ENCODE measurements at regions not wholly inside any gene's neighbourhood (a gene's known extent, or its start where the extent isn't known, plus 50 kb on each side); places are given as distances from the start of the nearest gene placed in this dataset.

DNA sequence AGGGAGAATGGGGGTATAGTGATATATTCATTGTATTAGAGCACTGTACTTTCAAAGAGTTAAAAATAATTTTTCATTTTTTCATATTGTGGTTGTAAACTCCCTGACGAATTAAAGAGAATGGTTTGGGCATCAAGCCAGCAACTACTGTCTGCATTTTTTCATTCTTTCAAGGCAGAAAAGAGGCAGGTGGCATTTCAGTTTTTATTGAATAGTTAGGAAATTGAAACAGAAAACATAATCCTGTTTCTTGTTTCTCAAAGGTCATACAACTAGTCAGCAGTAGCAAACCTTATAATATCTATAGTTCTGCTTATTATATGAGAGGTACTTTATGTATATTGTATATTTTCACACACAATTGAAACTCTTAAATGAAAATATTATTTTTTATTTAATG, 303.9 kb upstream of the KCND2 start:
- H3K79me2 ChIP-seq (ENCODE audit: control insufficient read depth, insufficient read depth, low read length) = no peaks in the 10 kb centered on the region
- no peak for TF ChIP-seq EZH2 (IDR thresholded peaks at IDR 0.05; ENCODE audit: borderline replicate concordance, insufficient read depth, low read depth, low read length, poor library complexity, severe bottlenecking)
- TF ChIP-seq, protein P1, sequence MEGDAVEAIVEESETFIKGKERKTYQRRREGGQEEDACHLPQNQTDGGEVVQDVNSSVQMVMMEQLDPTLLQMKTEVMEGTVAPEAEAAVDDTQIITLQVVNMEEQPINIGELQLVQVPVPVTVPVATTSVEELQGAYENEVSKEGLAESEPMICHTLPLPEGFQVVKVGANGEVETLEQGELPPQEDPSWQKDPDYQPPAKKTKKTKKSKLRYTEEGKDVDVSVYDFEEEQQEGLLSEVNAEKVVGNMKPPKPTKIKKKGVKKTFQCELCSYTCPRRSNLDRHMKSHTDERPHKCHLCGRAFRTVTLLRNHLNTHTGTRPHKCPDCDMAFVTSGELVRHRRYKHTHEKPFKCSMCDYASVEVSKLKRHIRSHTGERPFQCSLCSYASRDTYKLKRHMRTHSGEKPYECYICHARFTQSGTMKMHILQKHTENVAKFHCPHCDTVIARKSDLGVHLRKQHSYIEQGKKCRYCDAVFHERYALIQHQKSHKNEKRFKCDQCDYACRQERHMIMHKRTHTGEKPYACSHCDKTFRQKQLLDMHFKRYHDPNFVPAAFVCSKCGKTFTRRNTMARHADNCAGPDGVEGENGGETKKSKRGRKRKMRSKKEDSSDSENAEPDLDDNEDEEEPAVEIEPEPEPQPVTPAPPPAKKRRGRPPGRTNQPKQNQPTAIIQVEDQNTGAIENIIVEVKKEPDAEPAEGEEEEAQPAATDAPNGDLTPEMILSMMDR (IDR thresholded peaks at IDR 0.05) = no peak
- no peaks in the 10 kb centered on the region for H3K4me1 Mint-ChIP-seq

DNA sequence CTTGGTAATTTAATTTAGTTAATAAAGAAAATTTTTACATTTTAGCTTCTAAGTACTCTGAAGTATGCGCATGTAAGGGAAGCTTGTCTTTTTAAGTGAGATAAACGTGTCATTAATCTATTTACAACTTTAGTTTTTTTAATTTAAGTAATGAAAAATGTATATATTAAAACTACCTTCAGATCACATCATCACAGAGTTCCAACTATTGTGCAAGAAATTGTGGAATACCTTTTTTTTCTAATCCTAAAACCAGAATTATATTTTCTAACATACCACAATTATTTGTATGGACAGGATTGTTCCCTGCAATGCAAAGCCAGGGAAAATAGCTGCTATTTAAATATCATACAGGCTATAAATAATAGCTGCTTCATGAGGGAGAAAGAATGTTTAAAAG, 303.2 kb upstream of the KCND2 start:
- no peaks in the 10 kb centered on the region for H4K20me1 ChIP-seq (ENCODE audit: control insufficient read depth, insufficient read depth, low read length, poor library complexity, severe bottlenecking)
- ATAC-seq (ENCODE audit: low read depth) = no peak
- no peak overlapping the region for H3K4me3 Mint-ChIP-seq
- no peak overlapping the region for H3K4me2 ChIP-seq (replicated peaks; ENCODE audit: low read depth, low read length, poor library complexity, severe bottlenecking)
- no peaks in the 10 kb centered on the region for H3K4me1 ChIP-seq (ENCODE audit: control insufficient read depth in 2 of 2, insufficient read depth in 2 of 2, low read length in 2 of 2)
- no peak overlapping the region for H3K27ac Mint-ChIP-seq
- POLR2A ChIA-PET = no interaction called here
- H3K79me2 ChIP-seq (ENCODE audit: control insufficient read depth, insufficient read depth, low read length) = no peaks in the 10 kb centered on the region
- H3K27me3 ChIP-seq (replicated peaks in 1 of 4; ENCODE audit: control extremely low read depth in 1 of 4, control insufficient read depth in 3 of 4, insufficient read depth in 4 of 4, low read length in 3 of 4) = no peaks in the 10 kb centered on the region
- no peak overlapping the region for H2AFZ ChIP-seq (ENCODE audit: insufficient read depth, low read depth, low read length, poor library complexity, severe bottlenecking)
- WGBS (ENCODE audit: insufficient coverage) = no CpG with 5 or more reads among the region's 2 CpGs
- H3K4me1 Mint-ChIP-seq = no peaks in the 10 kb centered on the region
- no peaks in the 10 kb centered on the region for H3K36me3 ChIP-seq (replicated peaks in 1 of 2; ENCODE audit: control extremely low read depth in 1 of 2, control insufficient read depth in 1 of 2, extremely low read depth in 1 of 2, insufficient read depth in 2 of 2, low read length in 1 of 2)
- H3K4me3 ChIP-seq (ENCODE audit: control extremely low read depth in 1 of 5, extremely low read depth in 1 of 5, insufficient read depth in 1 of 5, low read depth in 2 of 5, low read length in 4 of 5) = no peak overlapping the region
- no peaks in the 10 kb centered on the region for H3K9me3 Mint-ChIP-seq (ENCODE audit: insufficient read depth)
- intact Hi-C loops (cut with micrococcal nuclease) = no loop called here
- no peak for TF ChIP-seq EZH2 (IDR thresholded peaks at IDR 0.05; ENCODE audit: borderline replicate concordance, insufficient read depth, low read depth, low read length, poor library complexity, severe bottlenecking)
- TF ChIP-seq, protein P1 (IDR thresholded peaks at IDR 0.05) = no peak
- no peak overlapping the region for H3K27ac ChIP-seq (ENCODE audit: low read length in 2 of 2)
- no peaks in the 10 kb centered on the region for H3K27me3 Mint-ChIP-seq
- DNase-seq = no peak
- H3K9me3 ChIP-seq (ENCODE audit: control extremely low read depth in 1 of 3, control insufficient read depth in 2 of 3, insufficient read depth in 1 of 3, low read length in 2 of 3) = no peaks in the 10 kb centered on the region
- CTCF ChIA-PET = no interaction called here
- H3K9ac ChIP-seq (ENCODE audit: low read length) = no peak overlapping the region

More for the DNA sequence above, 303.9 kb upstream of the KCND2 start:
- POLR2A ChIA-PET = no interaction called here
- Histone ChIP-seq H3K4me1 (ENCODE audit: control insufficient read depth in 2 of 2, insufficient read depth in 2 of 2, low read length in 2 of 2) (no peaks in the 10 kb centered on the region), H3K27me3 (replicated peaks in 1 of 4; ENCODE audit: control extremely low read depth in 1 of 4, control insufficient read depth in 3 of 4, insufficient read depth in 4 of 4, low read length in 3 of 4) (no peaks in the 10 kb centered on the region), H3K9ac (ENCODE audit: low read length) (no peak overlapping the region), H2AFZ (ENCODE audit: insufficient read depth, low read depth, low read length, poor library complexity, severe bottlenecking) (no peak overlapping the region), H3K27ac (ENCODE audit: low read length in 2 of 2) (no peak overlapping the region), H4K20me1 (ENCODE audit: control insufficient read depth, insufficient read depth, low read length, poor library complexity, severe bottlenecking) (no peaks in the 10 kb centered on the region), H3K36me3 (replicated peaks in 1 of 2; ENCODE audit: control extremely low read depth in 1 of 2, control insufficient read depth in 1 of 2, extremely low read depth in 1 of 2, insufficient read depth in 2 of 2, low read length in 1 of 2) (no peaks in the 10 kb centered on the region), H3K4me2 (replicated peaks; ENCODE audit: low read depth, low read length, poor library complexity, severe bottlenecking) (no peak overlapping the region), H3K9me3 (ENCODE audit: control extremely low read depth in 1 of 3, control insufficient read depth in 2 of 3, insufficient read depth in 1 of 3, low read length in 2 of 3) (no peaks in the 10 kb centered on the region), H3K4me3 (ENCODE audit: control extremely low read depth in 1 of 5, extremely low read depth in 1 of 5, insufficient read depth in 1 of 5, low read depth in 2 of 5, low read length in 4 of 5) (no peak overlapping the region)
- Mint-ChIP-seq H3K4me3 (no peak overlapping the region), H3K27ac (no peak overlapping the region), H3K9me3 (ENCODE audit: insufficient read depth) (no peaks in the 10 kb centered on the region), H3K27me3 (no peaks in the 10 kb centered on the region)
- no peak for DNase-seq
- WGBS (ENCODE audit: insufficient coverage) = no CpG with 5 or more reads among the region's 1 CpG
- no peak for ATAC-seq (ENCODE audit: low read depth)
- CTCF ChIA-PET = no interaction called here
- intact Hi-C loops (cut with micrococcal nuclease) = no loop called here
